Trophoblast cell (in vitro differentiated cells and primary cell): ENCODE measurements at regions not wholly inside any gene's neighbourhood (a gene's known extent, or its start where the extent isn't known, plus 50 kb on each side); places are given as distances from the start of the nearest gene placed in this dataset.

Source experiments
- DNase-seq, 2 donors: peaks; one replicate each; pipeline ENCODE4 v3.0.0-alpha.2; 2016
- H2AFZ ChIP-seq: 2 replicates; pipeline ENCODE4 v1.6.1; 2013; ENCODE audit warnings: low read length, moderate library complexity, mild to moderate bottlenecking; ENCODE audit not compliant: insufficient read depth, poor library complexity
- H2AK5ac ChIP-seq: 2 replicates; pipeline ENCODE4 v1.6.1; 2013; ENCODE audit warnings: mild to moderate bottlenecking, low read length
- H2BK120ac ChIP-seq: 2 replicates; pipeline ENCODE4 v1.6.1; 2013; ENCODE audit warnings: low read length, mild to moderate bottlenecking, moderate library complexity; ENCODE audit not compliant: insufficient read depth, poor library complexity
- H2BK12ac ChIP-seq: 2 replicates; pipeline ENCODE4 v1.6.1; 2013; ENCODE audit warnings: mild to moderate bottlenecking, low read length, moderate library complexity
- H2BK5ac ChIP-seq: 2 replicates; pipeline ENCODE4 v1.6.1; 2013; ENCODE audit warnings: low read length, low read depth, moderate library complexity, mild to moderate bottlenecking; ENCODE audit not compliant: poor library complexity
- H3K14ac ChIP-seq: 2 replicates; pipeline ENCODE4 v1.6.1; 2013; ENCODE audit warnings: mild to moderate bottlenecking, low read length
- H3K18ac ChIP-seq: 2 replicates; pipeline ENCODE4 v1.6.1; 2013; ENCODE audit warnings: mild to moderate bottlenecking, low read length
- H3K23ac ChIP-seq: 2 replicates; pipeline ENCODE4 v1.6.1; 2013; ENCODE audit warnings: low read length
- H3K27ac ChIP-seq: 2 replicates; pipeline ENCODE4 v1.5.1; 2013; ENCODE audit warnings: low read depth, mild to moderate bottlenecking, inconsistent platforms, low read length, moderate library complexity
- H3K27me3 ChIP-seq: 2 replicates; pipeline ENCODE4 v1.6.1; 2013; ENCODE audit warnings: inconsistent platforms, mild to moderate bottlenecking, low read length, moderate library complexity; ENCODE audit not compliant: insufficient read depth
- H3K36me3 ChIP-seq, 2 experiments: 1 replicate in 1 of 2; 2 replicates in 1 of 2; pipeline ENCODE4 v1.6.1; 2013; ENCODE audit warnings: low read length in 2 of 2, mild to moderate bottlenecking in 2 of 2, moderate library complexity in 1 of 2; ENCODE audit not compliant: insufficient read depth in 2 of 2, control insufficient read depth in 1 of 2
- H3K4ac ChIP-seq: 2 replicates; pipeline ENCODE4 v1.6.1; 2013; ENCODE audit warnings: low read depth, mild to moderate bottlenecking, low read length, moderate library complexity
- H3K4me1 ChIP-seq, 2 experiments: 1 replicate in 1 of 2; 2 replicates in 1 of 2; pipeline ENCODE4 v1.6.1; 2013; ENCODE audit warnings: low read length in 2 of 2, mild to moderate bottlenecking in 2 of 2, moderate library complexity in 1 of 2; ENCODE audit not compliant: insufficient read depth in 2 of 2, control insufficient read depth in 1 of 2
- H3K4me2 ChIP-seq: 2 replicates; pipeline ENCODE4 v1.6.1; 2013; ENCODE audit warnings: inconsistent platforms, mild to moderate bottlenecking, low read length, moderate library complexity
- H3K4me3 ChIP-seq: 2 replicates; pipeline ENCODE4 v1.5.1; 2013; ENCODE audit warnings: mild to moderate bottlenecking, low read depth, low read length, inconsistent platforms
- H3K79me1 ChIP-seq: one replicate; pipeline ENCODE4 v1.6.1; 2013; ENCODE audit warnings: low read length
- H3K79me2 ChIP-seq: 2 replicates; pipeline ENCODE4 v1.6.1; 2013; ENCODE audit warnings: low read length, mild to moderate bottlenecking; ENCODE audit not compliant: control insufficient read depth, insufficient read depth, poor library complexity
- H3K9ac ChIP-seq: 2 replicates; pipeline ENCODE4 v1.6.1; 2013; ENCODE audit warnings: mild to moderate bottlenecking, low read length
- H3K9me3 ChIP-seq: 2 replicates; pipeline ENCODE4 v1.6.1; 2013; ENCODE audit warnings: low read depth, mild to moderate bottlenecking, control low read depth, inconsistent platforms, low read length; ENCODE audit not compliant: insufficient read depth
- H4K12ac ChIP-seq: 2 replicates; pipeline ENCODE4 v1.6.1; 2013; ENCODE audit warnings: low read depth, mild to moderate bottlenecking, low read length, moderate library complexity
- H4K8ac ChIP-seq: 2 replicates; pipeline ENCODE4 v1.6.1; 2013; ENCODE audit warnings: low read depth, mild to moderate bottlenecking, low read length, moderate library complexity
- H4K91ac ChIP-seq: one replicate; pipeline ENCODE4 v1.6.1; 2013; ENCODE audit warnings: low read depth, mild to moderate bottlenecking, low read length, moderate library complexity
- WGBS: extraction: QIAGEN DNeasy Blood & Tissue Kit; methylation state at CpG from one replicate; pipeline ENCODE4 v1.1.7; 2013; ENCODE audit warnings: missing lambda C conversion rate; ENCODE audit not compliant: insufficient read length, insufficient coverage; ENCODE audit errors: extremely low coverage; 5-methylcytosine and 5-hydroxymethylcytosine counted together

- Histone ChIP-seq H3K23ac (no peak overlapping the region), H2AK5ac (no peak overlapping the region), H2AFZ (no peak overlapping the region), H2BK5ac (no peak overlapping the region), H3K4me1 (no peaks in the 10 kb centered on the region), H2BK120ac (no peak overlapping the region), H4K8ac (no peak overlapping the region), H3K4me3 (no peak overlapping the region), H3K79me2 (no peaks in the 10 kb centered on the region), H3K4me2 (no peak overlapping the region), H3K79me1 (no peaks in the 10 kb centered on the region), H3K27ac (no peak overlapping the region), H3K14ac (no peak overlapping the region), H4K12ac (no peak overlapping the region), H3K36me3 (no peaks in the 10 kb centered on the region), H3K27me3 (no peaks in the 10 kb centered on the region), H3K18ac (no peak overlapping the region), H4K91ac (no peak overlapping the region), H3K9ac (no peak overlapping the region), H2BK12ac (no peak overlapping the region), H3K9me3 (peaks cover 2% of the 10 kb centered on the region), H3K4ac (no peak overlapping the region)
- WGBS, result no CpG with 5 or more reads among the region's 2 CpGs
- DNase-seq, result no peak
These were observed 150.2 kb downstream of the CDC14C start for GRCh38 chr7:49074538-49074937.

DNA sequence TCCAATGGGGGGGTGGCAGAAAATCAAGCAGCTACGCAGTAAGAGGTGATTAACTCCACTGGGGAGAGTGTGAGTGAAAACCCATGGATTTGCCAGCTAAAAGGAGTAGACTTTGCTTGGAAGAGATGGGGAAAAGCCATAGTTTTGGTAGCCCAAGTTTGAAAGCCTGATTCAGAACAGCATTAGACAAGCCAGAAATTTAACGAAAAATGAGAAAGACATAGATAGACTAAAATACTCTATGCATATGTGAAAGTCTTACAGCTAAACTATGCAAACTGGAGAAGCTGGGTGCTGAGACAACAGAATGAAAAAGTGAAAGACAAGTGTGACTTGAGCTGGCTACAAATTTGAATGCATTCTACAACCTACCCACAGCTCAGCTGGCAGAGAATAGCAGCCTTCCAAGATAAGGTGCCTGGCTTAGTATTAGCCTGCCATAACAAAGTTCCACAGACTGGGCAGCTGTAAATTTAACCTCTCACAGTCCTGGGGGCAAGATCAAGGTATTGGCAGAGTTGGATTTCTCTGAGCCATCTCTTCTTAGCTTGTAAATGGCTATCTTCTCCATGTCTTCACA lies 156.6 kb downstream of the CDC14C start:
- H3K18ac ChIP-seq, result no peak overlapping the region
- DNase-seq, result no peak
- no peak overlapping the region for H3K23ac ChIP-seq
- H3K79me1 ChIP-seq, result no peaks in the 10 kb centered on the region
- no peak overlapping the region for H3K4ac ChIP-seq
- H2AFZ ChIP-seq, result no peak overlapping the region
- no peak overlapping the region for H3K4me3 ChIP-seq
- H2BK5ac ChIP-seq, result no peak overlapping the region
- no CpG with 5 or more reads among the region's 2 CpGs for WGBS
- H3K27me3 ChIP-seq, result no peaks in the 10 kb centered on the region
- H3K79me2 ChIP-seq, result no peaks in the 10 kb centered on the region
- no peaks in the 10 kb centered on the region for H3K36me3 ChIP-seq
- H2AK5ac ChIP-seq, result no peak overlapping the region
- H3K4me1 ChIP-seq, result no peaks in the 10 kb centered on the region
- no peak overlapping the region for H3K9ac ChIP-seq
- H4K8ac ChIP-seq, result no peak overlapping the region
- H2BK120ac ChIP-seq, result no peak overlapping the region
- no peak overlapping the region for H3K27ac ChIP-seq
- H2BK12ac ChIP-seq, result no peak overlapping the region
- peaks cover 2% of the 10 kb centered on the region for H3K9me3 ChIP-seq
- H4K91ac ChIP-seq, result no peak overlapping the region
- no peak overlapping the region for H3K14ac ChIP-seq
- H3K4me2 ChIP-seq, result no peak overlapping the region
- no peak overlapping the region for H4K12ac ChIP-seq

DNA sequence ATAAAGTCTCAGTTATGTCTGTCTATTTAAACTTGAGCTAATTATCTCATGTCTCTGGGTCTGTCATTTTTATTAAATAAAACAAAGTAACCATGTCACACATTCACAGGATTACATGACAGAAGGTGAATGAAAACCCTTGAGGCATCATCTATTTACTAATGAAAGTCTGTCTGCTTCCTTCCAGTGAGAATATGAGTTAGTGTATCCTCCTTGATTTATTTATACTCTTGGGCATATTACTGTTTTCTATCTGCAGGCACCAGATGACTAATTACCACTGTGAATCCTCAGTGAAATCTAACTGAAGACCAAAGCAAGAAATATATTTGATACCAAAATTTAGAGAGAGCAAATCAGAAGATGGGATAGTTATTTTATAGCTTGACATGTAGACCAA lies 163.7 kb downstream of the CDC14C start:
- no peaks in the 10 kb centered on the region for H3K27me3 ChIP-seq
- H3K36me3 ChIP-seq, result no peaks in the 10 kb centered on the region
- H2BK5ac ChIP-seq, result no peak overlapping the region
- H2BK12ac ChIP-seq, result no peak overlapping the region
- no peak overlapping the region for H3K23ac ChIP-seq
- no peak overlapping the region for H4K12ac ChIP-seq
- no peak overlapping the region for H3K14ac ChIP-seq
- H3K4me1 ChIP-seq, result no peaks in the 10 kb centered on the region
- H2AFZ ChIP-seq, result no peak overlapping the region
- no peak overlapping the region for H2AK5ac ChIP-seq
- H3K18ac ChIP-seq, result no peak overlapping the region
- no peak overlapping the region for H4K8ac ChIP-seq
- no peak overlapping the region for H3K4ac ChIP-seq
- H3K9me3 ChIP-seq, result no peaks in the 10 kb centered on the region
- no peaks in the 10 kb centered on the region for H3K79me1 ChIP-seq
- H2BK120ac ChIP-seq, result no peak overlapping the region
- H3K4me3 ChIP-seq, result no peak overlapping the region
- H4K91ac ChIP-seq, result no peak overlapping the region
- DNase-seq, result no peak
- H3K27ac ChIP-seq, result no peak overlapping the region
- no peak overlapping the region for H3K9ac ChIP-seq
- no peak overlapping the region for H3K4me2 ChIP-seq
- H3K79me2 ChIP-seq, result no peaks in the 10 kb centered on the region

DNA sequence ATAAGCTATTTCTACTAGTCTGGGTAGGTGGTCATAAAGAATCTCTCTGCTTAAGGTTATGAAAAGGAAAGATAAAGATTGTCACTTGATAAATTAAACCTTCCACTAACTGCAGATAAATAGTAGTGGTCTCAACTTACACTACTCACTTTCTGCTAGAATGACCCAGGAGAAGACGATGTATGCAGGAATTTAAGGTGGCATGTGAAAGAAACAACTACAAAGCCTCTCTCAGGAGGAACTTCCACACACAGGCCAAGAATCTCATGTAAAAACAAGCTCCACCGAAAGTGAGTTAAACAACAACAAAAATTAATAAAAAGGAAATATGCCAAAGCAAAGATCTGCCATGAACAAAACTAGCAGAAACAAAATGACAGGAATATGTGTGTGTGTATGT lies 165.4 kb downstream of the CDC14C start:
- no peaks in the 10 kb centered on the region for H3K4me1 ChIP-seq
- no peaks in the 10 kb centered on the region for H3K9me3 ChIP-seq
- DNase-seq, result no peak
- no CpG with 5 or more reads among the region's 2 CpGs for WGBS
- no peak overlapping the region for H3K4me2 ChIP-seq
- H3K18ac ChIP-seq, result no peak overlapping the region
- no peak overlapping the region for H4K8ac ChIP-seq
- H3K4ac ChIP-seq, result no peak overlapping the region
- H2BK12ac ChIP-seq, result no peak overlapping the region
- H3K27ac ChIP-seq, result no peak overlapping the region
- no peaks in the 10 kb centered on the region for H3K79me1 ChIP-seq
- no peak overlapping the region for H3K14ac ChIP-seq
- no peaks in the 10 kb centered on the region for H3K36me3 ChIP-seq
- H3K4me3 ChIP-seq, result no peak overlapping the region
- no peaks in the 10 kb centered on the region for H3K79me2 ChIP-seq
- H4K91ac ChIP-seq, result no peak overlapping the region
- no peak overlapping the region for H3K9ac ChIP-seq
- H2BK5ac ChIP-seq, result no peak overlapping the region
- H3K23ac ChIP-seq, result no peak overlapping the region
- H4K12ac ChIP-seq, result no peak overlapping the region
- H2AFZ ChIP-seq, result no peak overlapping the region
- no peak overlapping the region for H2BK120ac ChIP-seq
- no peak overlapping the region for H2AK5ac ChIP-seq
- H3K27me3 ChIP-seq, result no peaks in the 10 kb centered on the region
